SK-N-SH (cell line): ENCODE measurements at regions not wholly inside any gene's neighbourhood (a gene's known extent, or its start where the extent isn't known, plus 50 kb on each side); places are given as distances from the start of the nearest gene placed in this dataset.

Experiments
- CTCF ChIA-PET: fragments of 300-600, 350-600 bp; formaldehyde crosslinking; extraction: SDS; loops from one replicate; lab custom pipeline; 2021; lab: Yijun Ruan, JAX
- POLR2A ChIA-PET: fragments of 350-600 bp; sonication (Branson Sonifier 250); formaldehyde crosslinking; extraction: SDS; loops from one replicate; lab custom pipeline; 2020; ENCODE audit warnings: antibody characterized with exemption, inconsistent platforms; lab: Yijun Ruan, JAX
- DNase-seq: peaks from one replicate; pipeline ENCODE4 v3.0.0; 2012
- H2AFZ ChIP-seq: fragments of 200-600 bp; sonication (generic); 2 replicates; pipeline ENCODE4 v1.8.1; 2016; ENCODE audit warnings: antibody characterized with exemption, mild to moderate bottlenecking, low read depth
- H3F3A ChIP-seq: fragments of 200-600 bp; sonication (generic); replicated peaks from 2 replicates; pipeline ENCODE3; 2016; ENCODE audit warnings: antibody characterized with exemption, mild to moderate bottlenecking; ENCODE audit not compliant: insufficient read depth
- H3K27ac ChIP-seq, 2 experiments: fragments of 200-500 bp in 1 of 2; fragments of 200-600 bp in 1 of 2; sonication (Bioruptor generic) in 1 of 2; sonication (generic), shearing (Covaris generic) in 1 of 2; 2 replicates each; pipeline versions ENCODE4 v1.5.1 to v1.6.1; 2014 to 2016; ENCODE audit warnings: low read depth in 2 of 2, inconsistent platforms in 1 of 2, low read length in 1 of 2, mild to moderate bottlenecking in 1 of 2, mixed read lengths in 1 of 2
- H3K27me3 ChIP-seq: fragments of 200-600 bp; sonication (generic), shearing (Covaris generic); 2 replicates; pipeline ENCODE4 v1.6.1; 2016; ENCODE audit warnings: mixed run types; ENCODE audit not compliant: insufficient read depth
- H3K36me3 ChIP-seq, 2 experiments: fragments of 200-500 bp in 1 of 2; fragments of 200-600 bp in 1 of 2; sonication (Bioruptor generic) in 1 of 2; sonication (generic) in 1 of 2; replicated peaks in 1 of 2; 2 replicates each; pipeline versions ENCODE3 to v1.5.1; 2014 to 2016; ENCODE audit warnings: low read length in 1 of 2, mild to moderate bottlenecking in 1 of 2; ENCODE audit not compliant: insufficient read depth in 2 of 2, control insufficient read depth in 1 of 2
- H3K4me1 ChIP-seq, 2 experiments: fragments of 200-500 bp in 1 of 2; fragments of 200-600 bp in 1 of 2; sonication (Bioruptor generic) in 1 of 2; sonication (generic), shearing (Covaris generic) in 1 of 2; 2 replicates each; pipeline versions ENCODE4 v1.5.1 to v1.6.1; 2014 to 2016; ENCODE audit warnings: low read depth in 1 of 2, low read length in 1 of 2, mixed run types in 1 of 2; ENCODE audit not compliant: insufficient read depth in 2 of 2, control insufficient read depth in 1 of 2
- H3K4me2 ChIP-seq: fragments of 200-600 bp; sonication (generic), shearing (Covaris generic); 2 replicates; pipeline ENCODE4 v1.6.1; 2017; ENCODE audit warnings: mixed run types
- H3K4me3 ChIP-seq, 2 experiments: fragments of 200-500 bp in 1 of 2; fragments of 200-600 bp in 1 of 2; sonication (Bioruptor generic) in 1 of 2; sonication (generic), shearing (Covaris generic) in 1 of 2; 2 replicates each; pipeline versions ENCODE4 v1.5.1 to v1.8.1; 2014 to 2016; ENCODE audit warnings: low read depth in 2 of 2, inconsistent platforms in 1 of 2, low read length in 1 of 2, mild to moderate bottlenecking in 1 of 2, mixed read lengths in 1 of 2, moderate library complexity in 1 of 2
- H3K79me2 ChIP-seq: fragments of 200-600 bp; sonication (generic); 2 replicates; pipeline ENCODE4 v1.8.1; 2017; ENCODE audit warnings: mild to moderate bottlenecking; ENCODE audit not compliant: insufficient read depth
- H3K9ac ChIP-seq: fragments of 200-600 bp; sonication (generic); 2 replicates; pipeline ENCODE4 v1.6.1; 2017; ENCODE audit warnings: mixed run types
- H3K9me2 ChIP-seq: fragments of 200-600 bp; sonication (generic); 2 replicates; pipeline ENCODE4 v1.6.1; 2017; ENCODE audit warnings: mixed run types
- H3K9me3 ChIP-seq: fragments of 200-600 bp; sonication (generic); 2 replicates; pipeline ENCODE4 v1.6.1; 2017; ENCODE audit warnings: mixed run types, mild to moderate bottlenecking, moderate library complexity
- H4K20me1 ChIP-seq: fragments of 200-600 bp; sonication (generic); 2 replicates; pipeline ENCODE4 v1.6.1; 2017; ENCODE audit warnings: mild to moderate bottlenecking, mixed run types; ENCODE audit not compliant: insufficient read depth
- CHD2 ChIP-seq: fragments of 150-350 bp; IDR thresholded peaks from 2 replicates; pipeline ENCODE4 v1.6.1; 2018; ENCODE audit warnings: low read length; ENCODE audit not compliant: partially characterized antibody
- ELF1 ChIP-seq: IDR thresholded peaks from 2 replicates; pipeline ENCODE4 v1.4.0; 2012
- EZH2phosphoT487 ChIP-seq: fragments of 200-600 bp; sonication (generic); IDR thresholded peaks from 2 replicates; pipeline ENCODE4 v1.6.1; 2017; ENCODE audit warnings: low read depth, mixed run types, mild to moderate bottlenecking, antibody characterized with exemption, moderate library complexity, borderline replicate concordance
- FOXJ3 ChIP-seq: sonication (generic); formaldehyde crosslinking; IDR thresholded peaks from 2 replicates; pipeline ENCODE4 v1.5.1; 2020; ENCODE audit warnings: mild to moderate bottlenecking, missing genetic modification reagents
- GABPA ChIP-seq: IDR thresholded peaks from 2 replicates; pipeline ENCODE4 v1.4.0; 2012; ENCODE audit warnings: low read depth, mild to moderate bottlenecking
- MEF2A ChIP-seq: IDR thresholded peaks from 2 replicates; pipeline ENCODE4 v1.4.0; 2012; ENCODE audit warnings: low read depth, borderline replicate concordance
- MXI1 ChIP-seq: IDR thresholded peaks from 2 replicates; pipeline ENCODE4 v1.6.1; 2012; ENCODE audit warnings: mild to moderate bottlenecking, low read depth, low read length, improper control_type of control experiment
- POLR2AphosphoS5 ChIP-seq: IDR thresholded peaks from 2 replicates; pipeline ENCODE4 v1.6.1; 2012; ENCODE audit warnings: low read depth, low read length
- RAD21 ChIP-seq: IDR thresholded peaks from 2 replicates; pipeline ENCODE4 v1.6.1; 2012; ENCODE audit warnings: mild to moderate bottlenecking, low read length
- RFX5 ChIP-seq: IDR thresholded peaks from 2 replicates; pipeline ENCODE4 v1.6.1; 2012; ENCODE audit warnings: mild to moderate bottlenecking, improper control_type of control experiment, low read length
- RXRA ChIP-seq: IDR thresholded peaks from 2 replicates; pipeline ENCODE4 v1.4.0; 2012; ENCODE audit warnings: low read depth, mild to moderate bottlenecking, borderline replicate concordance
- SMC3 ChIP-seq: IDR thresholded peaks from 2 replicates; pipeline ENCODE4 v1.6.1; 2012; ENCODE audit warnings: low read depth, low read length, improper control_type of control experiment
- TAF1 ChIP-seq: IDR thresholded peaks from 2 replicates; pipeline ENCODE4 v1.6.1; 2012; ENCODE audit warnings: low read depth, mild to moderate bottlenecking, low read length, moderate library complexity, borderline replicate concordance
- TCF12 ChIP-seq: IDR thresholded peaks from 2 replicates; pipeline ENCODE4 v1.4.0; 2012
- TEAD4 ChIP-seq: IDR thresholded peaks from 2 replicates; pipeline ENCODE4 v1.4.0; 2012; ENCODE audit warnings: mild to moderate bottlenecking, borderline replicate concordance; ENCODE audit not compliant: insufficient read depth
- YY1 ChIP-seq: IDR thresholded peaks from 2 replicates; pipeline ENCODE4 v1.4.0; 2012; ENCODE audit warnings: low read depth, mild to moderate bottlenecking
- WGBS: methylation state at CpG from one replicate; pipeline ENCODE4 v1.1.6; 2017; ENCODE audit warnings: low lambda C conversion rate; 5-methylcytosine and 5-hydroxymethylcytosine counted together
- TF ChIP-seq, protein P1 (sequence below): IDR thresholded peaks from 2 replicates; pipeline ENCODE4; 2012
- TF ChIP-seq, protein P2 (sequence below): IDR thresholded peaks from 2 replicates; pipeline ENCODE4 v1.4.0; 2012; ENCODE audit warnings: low read depth
- TF ChIP-seq, protein P3 (sequence below): fragments of 200-600 bp; sonication (generic); IDR thresholded peaks from 2 replicates; pipeline ENCODE4 v1.6.1; 2017; ENCODE audit warnings: antibody characterized with exemption, mild to moderate bottlenecking, moderate library complexity

DNA sequence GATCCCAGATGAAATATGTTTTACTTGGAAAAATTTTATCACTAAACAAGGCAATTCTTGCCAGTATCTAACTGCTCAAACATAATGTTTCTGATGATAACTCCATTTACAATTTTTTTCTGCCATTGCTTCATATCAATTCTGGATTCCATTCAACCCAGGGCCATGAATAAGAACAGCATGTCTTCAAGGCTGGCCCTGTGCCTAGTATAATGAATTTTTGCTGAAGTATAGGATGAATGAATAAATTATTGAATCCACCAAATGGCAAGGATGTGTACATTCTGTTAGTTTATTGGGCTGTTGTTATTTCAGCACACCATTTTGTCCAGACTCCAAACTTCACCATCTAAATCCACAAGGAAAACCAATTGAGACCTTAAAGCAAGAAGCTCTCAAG lies 414.7 kb downstream of the HS3ST3B1 start (continued):
- no peak for TF ChIP-seq TAF1

DNA sequence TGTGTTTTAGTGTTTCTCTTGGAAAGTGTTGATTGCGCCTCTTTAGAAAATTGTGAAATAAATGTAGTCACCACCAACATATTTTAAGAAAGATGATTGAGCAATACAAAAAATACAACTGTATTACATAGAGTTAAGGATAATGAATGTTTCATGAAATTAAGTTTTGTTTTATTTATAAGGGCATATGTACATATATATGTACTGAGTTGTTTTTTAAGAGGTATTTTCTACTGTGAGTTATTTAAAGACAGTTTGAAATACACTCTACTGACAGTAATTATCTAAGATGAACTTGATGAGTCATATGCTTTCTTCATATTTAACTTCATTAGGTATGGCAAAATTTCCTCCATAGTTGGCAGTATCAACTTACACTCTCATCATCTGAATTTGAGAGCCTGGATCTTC lies 411.7 kb downstream of the HS3ST3B1 start:
- Histone ChIP-seq H3K27me3 (no peaks in the 10 kb centered on the region), H3K9ac (no peak overlapping the region), H3K4me2 (no peak overlapping the region), H3K9me2 (0 out of 2 replicates have a peak, but pooled peaks cover 4% of the 10 kb centered on the region), H3K4me3 (no peak overlapping the region), H3K79me2 (no peaks in the 10 kb centered on the region), H3K27ac (no peak overlapping the region), H3F3A (no peaks in the 10 kb centered on the region), H2AFZ (no peak overlapping the region), H3K36me3 (no peaks in the 10 kb centered on the region), H3K4me1 (no peaks in the 10 kb centered on the region), H3K9me3 (no peaks in the 10 kb centered on the region), H4K20me1 (no peaks in the 10 kb centered on the region)
- CTCF ChIA-PET: no interaction called here
- WGBS: 12% methylated on average over 1 of the region's 1 CpG
- POLR2A ChIA-PET: no interaction called here
- TF ChIP-seq RFX5: no peak
- no peak for TF ChIP-seq EZH2phosphoT487
- TF ChIP-seq POLR2AphosphoS5: no peak
- no peak for TF ChIP-seq ELF1
- no peak for TF ChIP-seq MXI1
- TF ChIP-seq GABPA: no peak
- TF ChIP-seq, protein P1, sequence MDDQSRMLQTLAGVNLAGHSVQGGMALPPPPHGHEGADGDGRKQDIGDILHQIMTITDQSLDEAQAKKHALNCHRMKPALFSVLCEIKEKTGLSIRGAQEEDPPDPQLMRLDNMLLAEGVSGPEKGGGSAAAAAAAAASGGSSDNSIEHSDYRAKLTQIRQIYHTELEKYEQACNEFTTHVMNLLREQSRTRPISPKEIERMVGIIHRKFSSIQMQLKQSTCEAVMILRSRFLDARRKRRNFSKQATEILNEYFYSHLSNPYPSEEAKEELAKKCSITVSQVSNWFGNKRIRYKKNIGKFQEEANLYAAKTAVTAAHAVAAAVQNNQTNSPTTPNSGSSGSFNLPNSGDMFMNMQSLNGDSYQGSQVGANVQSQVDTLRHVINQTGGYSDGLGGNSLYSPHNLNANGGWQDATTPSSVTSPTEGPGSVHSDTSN: no peak
- TF ChIP-seq MEF2A: no peak
- TF ChIP-seq YY1: no peak
- no peak for TF ChIP-seq FOXJ3 (CRISPR knock-in tag)
- no peak for TF ChIP-seq TCF12
- TF ChIP-seq RXRA: no peak
- TF ChIP-seq TEAD4: no peak
- no peak for TF ChIP-seq TAF1
- TF ChIP-seq, protein P2, sequence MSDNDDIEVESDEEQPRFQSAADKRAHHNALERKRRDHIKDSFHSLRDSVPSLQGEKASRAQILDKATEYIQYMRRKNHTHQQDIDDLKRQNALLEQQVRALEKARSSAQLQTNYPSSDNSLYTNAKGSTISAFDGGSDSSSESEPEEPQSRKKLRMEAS: no peak
- no peak for TF ChIP-seq SMC3
- TF ChIP-seq RAD21: no peak
- no peak for TF ChIP-seq CHD2
- TF ChIP-seq, protein P3, sequence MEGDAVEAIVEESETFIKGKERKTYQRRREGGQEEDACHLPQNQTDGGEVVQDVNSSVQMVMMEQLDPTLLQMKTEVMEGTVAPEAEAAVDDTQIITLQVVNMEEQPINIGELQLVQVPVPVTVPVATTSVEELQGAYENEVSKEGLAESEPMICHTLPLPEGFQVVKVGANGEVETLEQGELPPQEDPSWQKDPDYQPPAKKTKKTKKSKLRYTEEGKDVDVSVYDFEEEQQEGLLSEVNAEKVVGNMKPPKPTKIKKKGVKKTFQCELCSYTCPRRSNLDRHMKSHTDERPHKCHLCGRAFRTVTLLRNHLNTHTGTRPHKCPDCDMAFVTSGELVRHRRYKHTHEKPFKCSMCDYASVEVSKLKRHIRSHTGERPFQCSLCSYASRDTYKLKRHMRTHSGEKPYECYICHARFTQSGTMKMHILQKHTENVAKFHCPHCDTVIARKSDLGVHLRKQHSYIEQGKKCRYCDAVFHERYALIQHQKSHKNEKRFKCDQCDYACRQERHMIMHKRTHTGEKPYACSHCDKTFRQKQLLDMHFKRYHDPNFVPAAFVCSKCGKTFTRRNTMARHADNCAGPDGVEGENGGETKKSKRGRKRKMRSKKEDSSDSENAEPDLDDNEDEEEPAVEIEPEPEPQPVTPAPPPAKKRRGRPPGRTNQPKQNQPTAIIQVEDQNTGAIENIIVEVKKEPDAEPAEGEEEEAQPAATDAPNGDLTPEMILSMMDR: no peak
- no peak for DNase-seq
